ENCODE measurements at regions not wholly inside any gene's neighbourhood (a gene's known extent, or its start where the extent isn't known, plus 50 kb on each side); places are given as distances from the start of the nearest gene placed in this dataset.

- TF ChIP-seq, protein P1, sequence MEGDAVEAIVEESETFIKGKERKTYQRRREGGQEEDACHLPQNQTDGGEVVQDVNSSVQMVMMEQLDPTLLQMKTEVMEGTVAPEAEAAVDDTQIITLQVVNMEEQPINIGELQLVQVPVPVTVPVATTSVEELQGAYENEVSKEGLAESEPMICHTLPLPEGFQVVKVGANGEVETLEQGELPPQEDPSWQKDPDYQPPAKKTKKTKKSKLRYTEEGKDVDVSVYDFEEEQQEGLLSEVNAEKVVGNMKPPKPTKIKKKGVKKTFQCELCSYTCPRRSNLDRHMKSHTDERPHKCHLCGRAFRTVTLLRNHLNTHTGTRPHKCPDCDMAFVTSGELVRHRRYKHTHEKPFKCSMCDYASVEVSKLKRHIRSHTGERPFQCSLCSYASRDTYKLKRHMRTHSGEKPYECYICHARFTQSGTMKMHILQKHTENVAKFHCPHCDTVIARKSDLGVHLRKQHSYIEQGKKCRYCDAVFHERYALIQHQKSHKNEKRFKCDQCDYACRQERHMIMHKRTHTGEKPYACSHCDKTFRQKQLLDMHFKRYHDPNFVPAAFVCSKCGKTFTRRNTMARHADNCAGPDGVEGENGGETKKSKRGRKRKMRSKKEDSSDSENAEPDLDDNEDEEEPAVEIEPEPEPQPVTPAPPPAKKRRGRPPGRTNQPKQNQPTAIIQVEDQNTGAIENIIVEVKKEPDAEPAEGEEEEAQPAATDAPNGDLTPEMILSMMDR (conservative IDR thresholded peaks at IDR 0.05), result no peak
- Mint-ChIP-seq H3K4me3 (no peak overlapping the region), H3K4me1 (no peaks in the 10 kb centered on the region), H3K36me3 (ENCODE audit: low read depth) (no peaks in the 10 kb centered on the region), H3K27me3 (ENCODE audit: insufficient read depth) (peaks cover 15% of the 10 kb centered on the region), H3K9me3 (no peaks in the 10 kb centered on the region), H3K27ac (no peak overlapping the region)
- H3K4me3 ChIP-seq (ENCODE audit: low read length), result no peak overlapping the region
- 73 to 90% methylated on average over 1 of the region's 1 CpG for WGBS, 2 experiments (ENCODE audit: insufficient coverage in 1 of 2, insufficient read length in 1 of 2)
- H3K4me1 ChIP-seq (ENCODE audit: control insufficient read depth, insufficient read depth, low read length), result no peaks in the 10 kb centered on the region
- H3K9me3 ChIP-seq (ENCODE audit: control insufficient read depth, low read length), result no peaks in the 10 kb centered on the region
- peaks cover 10% of the 10 kb centered on the region for H3K27me3 ChIP-seq (ENCODE audit: control insufficient read depth, insufficient read depth, low read length, poor library complexity, severe bottlenecking)
- DNase-seq, result no peak
- H3K9ac ChIP-seq (ENCODE audit: extremely low read depth, low read length, poor library complexity, severe bottlenecking), result no peak overlapping the region
- H3K36me3 ChIP-seq (ENCODE audit: control insufficient read depth, insufficient read depth, low read length), result no peaks in the 10 kb centered on the region
- no peak overlapping the region for H3K27ac ChIP-seq (ENCODE audit: low read depth, low read length)
Observed at GRCh38 chr12:118835926-118836325, 145.4 kb upstream of the SRRM4 start.

DNA sequence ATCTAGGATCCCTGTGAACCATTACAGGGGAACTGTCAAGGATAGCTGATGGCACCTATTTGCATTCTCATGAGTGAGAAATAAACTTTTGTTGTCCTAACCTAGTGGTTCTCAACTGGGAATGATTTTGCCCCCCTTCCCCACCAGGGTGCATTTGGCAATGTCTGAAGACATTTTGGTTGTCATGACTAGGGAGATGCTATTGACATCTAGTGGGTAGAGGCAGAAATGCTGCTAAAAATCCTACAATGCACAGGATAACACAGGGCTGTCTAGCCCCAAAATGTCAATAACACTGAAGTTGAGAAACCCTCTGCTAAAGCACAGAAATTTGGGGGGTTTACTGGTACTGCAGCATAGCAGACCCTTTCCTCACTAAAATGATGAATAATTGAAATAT, 140.9 kb upstream of the SRRM4 start:
- no peaks in the 10 kb centered on the region for H3K36me3 ChIP-seq (ENCODE audit: control insufficient read depth, insufficient read depth, low read length)
- DNase-seq, result peak; percentile 72
- peaks cover 5% of the 10 kb centered on the region for H3K27me3 ChIP-seq (ENCODE audit: control insufficient read depth, insufficient read depth, low read length, poor library complexity, severe bottlenecking)
- TF ChIP-seq, protein P1 (conservative IDR thresholded peaks at IDR 0.05), result peak; percentile 75
- Mint-ChIP-seq H3K4me3 (no peak overlapping the region), H3K36me3 (ENCODE audit: low read depth) (no peaks in the 10 kb centered on the region), H3K27ac (no peak overlapping the region), H3K27me3 (ENCODE audit: insufficient read depth) (peaks cover 21% of the 10 kb centered on the region), H3K9me3 (no peaks in the 10 kb centered on the region), H3K4me1 (no peaks in the 10 kb centered on the region)
- H3K9ac ChIP-seq (ENCODE audit: extremely low read depth, low read length, poor library complexity, severe bottlenecking), result no peak overlapping the region
- no peaks in the 10 kb centered on the region for H3K9me3 ChIP-seq (ENCODE audit: control insufficient read depth, low read length)
- no peak overlapping the region for H3K27ac ChIP-seq (ENCODE audit: low read depth, low read length)
- H3K4me3 ChIP-seq (ENCODE audit: low read length), result no peak overlapping the region
- no peaks in the 10 kb centered on the region for H3K4me1 ChIP-seq (ENCODE audit: control insufficient read depth, insufficient read depth, low read length)

- Mint-ChIP-seq H3K36me3 (ENCODE audit: low read depth) (no peaks in the 10 kb centered on the region), H3K9me3 (no peaks in the 10 kb centered on the region), H3K4me3 (no peak overlapping the region), H3K27me3 (ENCODE audit: insufficient read depth) (peaks cover 21% of the 10 kb centered on the region), H3K4me1 (no peaks in the 10 kb centered on the region), H3K27ac (no peak overlapping the region)
- DNase-seq, result no peak
- Histone ChIP-seq H3K9ac (ENCODE audit: extremely low read depth, low read length, poor library complexity, severe bottlenecking) (no peak overlapping the region), H3K27ac (ENCODE audit: low read depth, low read length) (no peak overlapping the region), H3K9me3 (ENCODE audit: control insufficient read depth, low read length) (no peaks in the 10 kb centered on the region), H3K36me3 (ENCODE audit: control insufficient read depth, insufficient read depth, low read length) (no peaks in the 10 kb centered on the region), H3K4me1 (ENCODE audit: control insufficient read depth, insufficient read depth, low read length) (no peaks in the 10 kb centered on the region), H3K4me3 (ENCODE audit: low read length) (no peak overlapping the region), H3K27me3 (ENCODE audit: control insufficient read depth, insufficient read depth, low read length, poor library complexity, severe bottlenecking) (peaks cover 5% of the 10 kb centered on the region)
- TF ChIP-seq, protein P1 (conservative IDR thresholded peaks at IDR 0.05), result no peak
Observed at GRCh38 chr12:118840878-118841277, 140.5 kb upstream of the SRRM4 start.
